HepG2 (cell line): ENCODE measurements at regions not wholly inside any gene's neighbourhood (a gene's known extent, or its start where the extent isn't known, plus 50 kb on each side); places are given as distances from the start of the nearest gene placed in this dataset.

Experiments used
- EZH2 ChIP-seq: conservative IDR thresholded peaks from 2 replicates; pipeline ENCODE4 v1.6.1; 2012; ENCODE audit warnings: mild to moderate bottlenecking, low read depth, low read length, moderate library complexity
- FOXM1 ChIP-seq: sonication (generic); formaldehyde crosslinking; IDR thresholded peaks from 2 replicates; pipeline ENCODE4 v1.5.0; 2020; ENCODE audit warnings: missing genetic modification reagents
- GATAD2A ChIP-seq: IDR thresholded peaks from 2 replicates; pipeline ENCODE4 v1.6.1; 2016
- POLR2A ChIP-seq, 2 experiments: IDR thresholded peaks; 2 replicates each; pipeline ENCODE4 v1.6.1; 2011; ENCODE audit warnings: low read depth in 2 of 2, low read length in 2 of 2, mild to moderate bottlenecking in 1 of 2, moderate library complexity in 1 of 2; ENCODE audit not compliant: insufficient read depth in 1 of 2
- TAF1 ChIP-seq: sonication (generic); formaldehyde crosslinking; IDR thresholded peaks from 2 replicates; pipeline ENCODE4 v1.4.0; 2020; ENCODE audit warnings: missing genetic modification reagents
- ZNF24 ChIP-seq: fragments of 450-650 bp; IDR thresholded peaks from 2 replicates; pipeline ENCODE4 v1.6.1; 2017; ENCODE audit warnings: antibody characterized with exemption, mild to moderate bottlenecking
- ZNF629 ChIP-seq: sonication (generic); formaldehyde crosslinking; conservative IDR thresholded peaks from 2 replicates; pipeline ENCODE4 v1.5.0; 2020; ENCODE audit warnings: missing genetic modification reagents
- ZNF670 ChIP-seq: sonication (generic); formaldehyde crosslinking; IDR thresholded peaks from 2 replicates; pipeline ENCODE4 v1.8.0; 2022; ENCODE audit warnings: mild to moderate bottlenecking, missing genetic modification reagents, borderline replicate concordance
- ZNF703 ChIP-seq: sonication (generic); formaldehyde crosslinking; IDR thresholded peaks from 2 replicates; pipeline ENCODE4 v1.5.1; 2020; ENCODE audit warnings: missing genetic modification reagents, mild to moderate bottlenecking, moderate library complexity, borderline replicate concordance
- TF ChIP-seq, protein P1 (sequence below): sonication (generic); formaldehyde crosslinking; IDR thresholded peaks from 2 replicates; pipeline ENCODE4 v1.5.0; 2020; ENCODE audit warnings: missing genetic modification reagents
- TF ChIP-seq, protein P2 (sequence below): sonication (generic); formaldehyde crosslinking; IDR thresholded peaks from 2 replicates; pipeline ENCODE4 v1.8.1; 2023; ENCODE audit warnings: missing genetic modification reagents, inconsistent platforms, borderline replicate concordance
- TF ChIP-seq, protein P3 (sequence below): sonication (generic); formaldehyde crosslinking; IDR thresholded peaks from 2 replicates; pipeline ENCODE4 v1.5.0; 2020; ENCODE audit warnings: mild to moderate bottlenecking, missing genetic modification reagents, moderate library complexity
- TF ChIP-seq, protein P4 (sequence below): sonication (generic); formaldehyde crosslinking; IDR thresholded peaks from 2 replicates; pipeline ENCODE4 v1.8.0; 2022; ENCODE audit warnings: missing genetic modification reagents, mild to moderate bottlenecking, borderline replicate concordance
- TF ChIP-seq, protein P5 (sequence below): sonication (generic); formaldehyde crosslinking; IDR thresholded peaks from 2 replicates; pipeline ENCODE4 v1.4.0; 2020; ENCODE audit warnings: missing genetic modification reagents

DNA sequence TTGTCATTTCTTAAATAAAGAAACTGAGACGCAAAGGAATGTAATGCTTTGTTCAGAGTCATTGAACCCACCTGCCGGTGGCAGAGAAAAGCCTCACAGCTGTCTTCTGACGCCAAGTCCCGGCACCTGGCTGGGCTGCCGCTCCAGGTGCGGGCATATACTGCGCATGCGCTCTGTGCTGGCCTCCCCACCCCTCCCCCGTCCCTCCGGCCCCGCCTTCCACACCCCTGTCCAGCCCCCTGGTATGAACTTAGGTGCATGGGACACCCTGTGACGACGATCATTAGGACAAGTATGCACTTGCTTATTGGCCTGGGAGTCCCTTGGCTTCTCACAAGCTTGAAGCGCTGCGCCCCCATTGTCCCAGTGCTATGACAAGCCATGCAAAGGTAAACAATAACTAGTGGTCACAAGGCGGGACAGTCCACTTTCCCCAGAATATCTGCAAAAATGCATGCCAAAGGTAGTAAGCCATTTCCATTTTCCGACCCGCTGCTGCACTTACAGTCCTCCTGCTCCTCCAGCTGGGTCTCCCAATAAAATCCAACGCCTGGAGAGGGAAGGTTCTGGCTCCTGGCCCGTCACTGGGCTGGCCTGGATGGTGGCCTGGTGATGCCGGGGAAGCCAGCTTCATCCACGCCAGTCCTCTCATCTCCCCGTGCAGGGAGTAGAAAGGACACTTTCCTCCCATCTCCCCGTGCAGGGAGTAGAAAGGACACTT is 100.4 kb downstream of the PSMG1 start:
- TF ChIP-seq GATAD2A (no peak), POLR2A (IDR thresholded peaks at IDR 0.05; ENCODE audit: insufficient read depth in 1 of 2, low read depth in 2 of 2, low read length in 2 of 2) (no peak), ZNF703 (no peak), EZH2 (no peak), FOXM1 (CRISPR knock-in tag) (no peak), ZNF670 (CRISPR knock-in tag) (no peak), ZNF24 (no peak), TAF1 (CRISPR knock-in tag) (no peak), ZNF629 (CRISPR knock-in tag) (no peak)
- TF ChIP-seq, protein P1, sequence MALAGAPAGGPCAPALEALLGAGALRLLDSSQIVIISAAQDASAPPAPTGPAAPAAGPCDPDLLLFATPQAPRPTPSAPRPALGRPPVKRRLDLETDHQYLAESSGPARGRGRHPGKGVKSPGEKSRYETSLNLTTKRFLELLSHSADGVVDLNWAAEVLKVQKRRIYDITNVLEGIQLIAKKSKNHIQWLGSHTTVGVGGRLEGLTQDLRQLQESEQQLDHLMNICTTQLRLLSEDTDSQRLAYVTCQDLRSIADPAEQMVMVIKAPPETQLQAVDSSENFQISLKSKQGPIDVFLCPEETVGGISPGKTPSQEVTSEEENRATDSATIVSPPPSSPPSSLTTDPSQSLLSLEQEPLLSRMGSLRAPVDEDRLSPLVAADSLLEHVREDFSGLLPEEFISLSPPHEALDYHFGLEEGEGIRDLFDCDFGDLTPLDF: no peak
- TF ChIP-seq, protein P2, sequence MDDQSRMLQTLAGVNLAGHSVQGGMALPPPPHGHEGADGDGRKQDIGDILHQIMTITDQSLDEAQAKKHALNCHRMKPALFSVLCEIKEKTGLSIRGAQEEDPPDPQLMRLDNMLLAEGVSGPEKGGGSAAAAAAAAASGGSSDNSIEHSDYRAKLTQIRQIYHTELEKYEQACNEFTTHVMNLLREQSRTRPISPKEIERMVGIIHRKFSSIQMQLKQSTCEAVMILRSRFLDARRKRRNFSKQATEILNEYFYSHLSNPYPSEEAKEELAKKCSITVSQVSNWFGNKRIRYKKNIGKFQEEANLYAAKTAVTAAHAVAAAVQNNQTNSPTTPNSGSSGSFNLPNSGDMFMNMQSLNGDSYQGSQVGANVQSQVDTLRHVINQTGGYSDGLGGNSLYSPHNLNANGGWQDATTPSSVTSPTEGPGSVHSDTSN (CRISPR knock-in tag): no peak
- TF ChIP-seq, protein P3, sequence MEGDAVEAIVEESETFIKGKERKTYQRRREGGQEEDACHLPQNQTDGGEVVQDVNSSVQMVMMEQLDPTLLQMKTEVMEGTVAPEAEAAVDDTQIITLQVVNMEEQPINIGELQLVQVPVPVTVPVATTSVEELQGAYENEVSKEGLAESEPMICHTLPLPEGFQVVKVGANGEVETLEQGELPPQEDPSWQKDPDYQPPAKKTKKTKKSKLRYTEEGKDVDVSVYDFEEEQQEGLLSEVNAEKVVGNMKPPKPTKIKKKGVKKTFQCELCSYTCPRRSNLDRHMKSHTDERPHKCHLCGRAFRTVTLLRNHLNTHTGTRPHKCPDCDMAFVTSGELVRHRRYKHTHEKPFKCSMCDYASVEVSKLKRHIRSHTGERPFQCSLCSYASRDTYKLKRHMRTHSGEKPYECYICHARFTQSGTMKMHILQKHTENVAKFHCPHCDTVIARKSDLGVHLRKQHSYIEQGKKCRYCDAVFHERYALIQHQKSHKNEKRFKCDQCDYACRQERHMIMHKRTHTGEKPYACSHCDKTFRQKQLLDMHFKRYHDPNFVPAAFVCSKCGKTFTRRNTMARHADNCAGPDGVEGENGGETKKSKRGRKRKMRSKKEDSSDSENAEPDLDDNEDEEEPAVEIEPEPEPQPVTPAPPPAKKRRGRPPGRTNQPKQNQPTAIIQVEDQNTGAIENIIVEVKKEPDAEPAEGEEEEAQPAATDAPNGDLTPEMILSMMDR (CRISPR knock-in tag): 0 out of 2 replicates have a peak, but pooled peaks have one; percentile 7
- TF ChIP-seq, protein P4, sequence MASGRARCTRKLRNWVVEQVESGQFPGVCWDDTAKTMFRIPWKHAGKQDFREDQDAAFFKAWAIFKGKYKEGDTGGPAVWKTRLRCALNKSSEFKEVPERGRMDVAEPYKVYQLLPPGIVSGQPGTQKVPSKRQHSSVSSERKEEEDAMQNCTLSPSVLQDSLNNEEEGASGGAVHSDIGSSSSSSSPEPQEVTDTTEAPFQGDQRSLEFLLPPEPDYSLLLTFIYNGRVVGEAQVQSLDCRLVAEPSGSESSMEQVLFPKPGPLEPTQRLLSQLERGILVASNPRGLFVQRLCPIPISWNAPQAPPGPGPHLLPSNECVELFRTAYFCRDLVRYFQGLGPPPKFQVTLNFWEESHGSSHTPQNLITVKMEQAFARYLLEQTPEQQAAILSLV (CRISPR knock-in tag): no peak
- TF ChIP-seq, protein P5, sequence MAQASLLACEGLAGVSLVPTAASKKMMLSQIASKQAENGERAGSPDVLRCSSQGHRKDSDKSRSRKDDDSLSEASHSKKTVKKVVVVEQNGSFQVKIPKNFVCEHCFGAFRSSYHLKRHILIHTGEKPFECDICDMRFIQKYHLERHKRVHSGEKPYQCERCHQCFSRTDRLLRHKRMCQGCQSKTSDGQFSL (CRISPR knock-in tag): no peak
